Naive B cell (primary cell): ENCODE measurements at regions not wholly inside any gene's neighbourhood (a gene's known extent, or its start where the extent isn't known, plus 50 kb on each side); places are given as distances from the start of the nearest gene placed in this dataset.

Experiments used
- ATAC-seq, 2 donors: fragments of 150-1000 bp; cut with Tn5 transposase; 2 replicates each; pipeline ENCODE4 v1.10.0; 2021; ENCODE audit warnings: low read depth in 2 of 2, mild to moderate bottlenecking in 2 of 2, moderate library complexity in 2 of 2
- DNase-seq: peaks from one replicate; pipeline ENCODE4 v3.0.0; 2022
- H3K27ac Mint-ChIP-seq, 6 donors: one replicate each; pipeline ENCODE4 v1.8.0; 2020 to 2022; ENCODE audit warnings: mild to moderate bottlenecking in 6 of 6, mixed read lengths in 6 of 6, moderate library complexity in 5 of 6, inconsistent platforms in 2 of 6
- H3K27me3 Mint-ChIP-seq, 3 donors: one replicate each; pipeline ENCODE4 v1.8.0; 2021 to 2022; ENCODE audit warnings: mixed read lengths in 3 of 3, mild to moderate bottlenecking in 1 of 3
- H3K36me3 Mint-ChIP-seq, 2 donors: one replicate each; pipeline ENCODE4 v1.8.0; 2020 to 2022; ENCODE audit warnings: mixed read lengths in 2 of 2, inconsistent platforms in 1 of 2, mild to moderate bottlenecking in 1 of 2
- H3K4me1 Mint-ChIP-seq, 3 donors: one replicate each; pipeline ENCODE4 v1.8.0; 2020 to 2022; ENCODE audit warnings: mixed read lengths in 3 of 3, inconsistent platforms in 1 of 3, mild to moderate bottlenecking in 1 of 3, moderate library complexity in 1 of 3
- H3K4me3 Mint-ChIP-seq, 8 donors: one replicate each; pipeline ENCODE4 v1.8.0; 2020 to 2022; ENCODE audit warnings: mild to moderate bottlenecking in 8 of 8, mixed read lengths in 8 of 8, moderate library complexity in 8 of 8, inconsistent platforms in 2 of 8
- H3K9me3 Mint-ChIP-seq, 7 donors: one replicate each; pipeline ENCODE4 v1.8.0; 2020 to 2022; ENCODE audit warnings: mixed read lengths in 7 of 7, mild to moderate bottlenecking in 5 of 7, inconsistent platforms in 2 of 7, moderate library complexity in 1 of 7

- DNase-seq (no peak), ATAC-seq (no peak)
- H3K9me3 Mint-ChIP-seq, result peaks cover 0 to 4% (median 0%) of the 10 kb centered on the region in 7 donors
These were observed 225.0 kb upstream of the PRR16 start for GRCh38 chr5:120239086-120239485.

GRCh38 chr5:120240706-120241105, 223.4 kb upstream of the PRR16 start:
- Mint-ChIP-seq H3K36me3 (no peaks in the 10 kb centered on the region), H3K4me1 (peaks cover 0 to 26% (median 11%) of the 10 kb centered on the region in 3 donors), H3K27ac (no peak overlapping the region), H3K9me3 (peaks cover 0 to 4% (median 0%) of the 10 kb centered on the region in 7 donors), H3K4me3 (no peak overlapping the region), H3K27me3 (no peaks in the 10 kb centered on the region)
- DNase-seq, result no peak
- no peak for ATAC-seq

More at GRCh38 chr5:120239086-120239485, 225.0 kb upstream of the PRR16 start:
- Mint-ChIP-seq H3K27ac (no peak overlapping the region), H3K36me3 (no peaks in the 10 kb centered on the region), H3K4me1 (peaks cover 0 to 26% (median 11%) of the 10 kb centered on the region in 3 donors), H3K27me3 (no peaks in the 10 kb centered on the region), H3K4me3 (peak overlapping the region in 1 of 8 donors; percentile 30)

GRCh38 chr5:120241400-120241799, 222.7 kb upstream of the PRR16 start:
- Mint-ChIP-seq H3K36me3 (no peaks in the 10 kb centered on the region), H3K27ac (no peak overlapping the region), H3K4me1 (peaks cover 0 to 20% (median 11%) of the 10 kb centered on the region in 3 donors), H3K27me3 (no peaks in the 10 kb centered on the region), H3K4me3 (no peak overlapping the region), H3K9me3 (peaks cover 0 to 1% (median 0%) of the 10 kb centered on the region in 7 donors)
- ATAC-seq (no peak), DNase-seq (no peak)

- H3K4me1 Mint-ChIP-seq, result no peaks in the 10 kb centered on the region
- H3K4me3 Mint-ChIP-seq, result no peak overlapping the region
- no peaks in the 10 kb centered on the region for H3K27me3 Mint-ChIP-seq
- ATAC-seq (no peak), DNase-seq (no peak)
- no peak overlapping the region for H3K27ac Mint-ChIP-seq
- peaks cover 0 to 3% (median 0%) of the 10 kb centered on the region in 7 donors for H3K9me3 Mint-ChIP-seq
- H3K36me3 Mint-ChIP-seq, result no peaks in the 10 kb centered on the region
These were observed 212.2 kb upstream of the PRR16 start for GRCh38 chr5:120251898-120252297.

GRCh38 chr5:120252839-120253238, 211.3 kb upstream of the PRR16 start:
- DNase-seq, result no peak
- Mint-ChIP-seq H3K27me3 (no peaks in the 10 kb centered on the region), H3K9me3 (peaks cover 0 to 3% (median 0%) of the 10 kb centered on the region in 7 donors), H3K36me3 (no peaks in the 10 kb centered on the region), H3K4me1 (peaks cover 0 to under 1% (median 0%) of the 10 kb centered on the region in 3 donors), H3K27ac (no peak overlapping the region), H3K4me3 (no peak overlapping the region)
- ATAC-seq, result no peak

- Mint-ChIP-seq H3K9me3 (peaks cover 0 to 3% (median 0%) of the 10 kb centered on the region in 7 donors), H3K27ac (no peak overlapping the region)
- ATAC-seq, result no peak
These were observed 209.7 kb upstream of the PRR16 start for GRCh38 chr5:120254385-120254784.

GRCh38 chr5:120255214-120255613, 208.9 kb upstream of the PRR16 start:
- no peaks in the 10 kb centered on the region for H3K27me3 Mint-ChIP-seq
- peaks cover 0 to 5% (median 0%) of the 10 kb centered on the region in 3 donors for H3K4me1 Mint-ChIP-seq
- H3K4me3 Mint-ChIP-seq, result no peak overlapping the region
- peaks cover 0 to under 1% (median 0%) of the 10 kb centered on the region in 7 donors for H3K9me3 Mint-ChIP-seq
- no peak overlapping the region for H3K27ac Mint-ChIP-seq
- no peaks in the 10 kb centered on the region for H3K36me3 Mint-ChIP-seq
- no peak for ATAC-seq
- no peak for DNase-seq

More at GRCh38 chr5:120254385-120254784, 209.7 kb upstream of the PRR16 start:
- no peak for DNase-seq
- Mint-ChIP-seq H3K27me3 (no peaks in the 10 kb centered on the region), H3K4me3 (no peak overlapping the region), H3K36me3 (no peaks in the 10 kb centered on the region), H3K4me1 (peaks cover 0 to 5% (median 0%) of the 10 kb centered on the region in 3 donors)

GRCh38 chr5:120256376-120256775, 207.7 kb upstream of the PRR16 start:
- no peak overlapping the region for H3K4me3 Mint-ChIP-seq

GRCh38 chr5:120257358-120257971, 206.6 kb upstream of the PRR16 start:
- no peaks in the 10 kb centered on the region for H3K9me3 Mint-ChIP-seq
- ATAC-seq (no peak), DNase-seq (no peak)
- H3K27me3 Mint-ChIP-seq, result no peaks in the 10 kb centered on the region
- no peaks in the 10 kb centered on the region for H3K36me3 Mint-ChIP-seq
- no peak overlapping the region for H3K27ac Mint-ChIP-seq
- peaks cover 0 to 5% (median 0%) of the 10 kb centered on the region in 3 donors for H3K4me1 Mint-ChIP-seq
- H3K4me3 Mint-ChIP-seq, result no peak overlapping the region

More at GRCh38 chr5:120256376-120256775, 207.7 kb upstream of the PRR16 start:
- Mint-ChIP-seq H3K36me3 (no peaks in the 10 kb centered on the region), H3K27ac (no peak overlapping the region), H3K4me1 (peaks cover 0 to 5% (median 0%) of the 10 kb centered on the region in 3 donors), H3K27me3 (no peaks in the 10 kb centered on the region), H3K9me3 (no peaks in the 10 kb centered on the region)
- ATAC-seq (no peak), DNase-seq (no peak)

GRCh38 chr5:120258123-120258522, 206.0 kb upstream of the PRR16 start:
- Mint-ChIP-seq H3K4me3 (no peak overlapping the region), H3K9me3 (no peaks in the 10 kb centered on the region), H3K4me1 (peaks cover 0 to 5% (median 0%) of the 10 kb centered on the region in 3 donors), H3K27me3 (no peaks in the 10 kb centered on the region), H3K27ac (no peak overlapping the region), H3K36me3 (no peaks in the 10 kb centered on the region)
- DNase-seq, result no peak
- no peak for ATAC-seq

- Mint-ChIP-seq H3K4me1 (peaks cover 0 to 5% (median 0%) of the 10 kb centered on the region in 3 donors), H3K9me3 (no peaks in the 10 kb centered on the region), H3K4me3 (no peak overlapping the region), H3K36me3 (no peaks in the 10 kb centered on the region), H3K27me3 (no peaks in the 10 kb centered on the region), H3K27ac (no peak overlapping the region)
- no peak for DNase-seq
- ATAC-seq, result no peak
These were observed 203.4 kb upstream of the PRR16 start for GRCh38 chr5:120260651-120261050.

- Mint-ChIP-seq H3K36me3 (no peaks in the 10 kb centered on the region), H3K27me3 (no peaks in the 10 kb centered on the region), H3K4me1 (no peaks in the 10 kb centered on the region), H3K27ac (no peak overlapping the region), H3K9me3 (peaks cover 3 to 8% (median 4%) of the 10 kb centered on the region in 7 donors), H3K4me3 (no peak overlapping the region)
- no peak for ATAC-seq
- DNase-seq, result no peak
These were observed 193.6 kb upstream of the PRR16 start for GRCh38 chr5:120270498-120270897.

- Mint-ChIP-seq H3K4me1 (no peaks in the 10 kb centered on the region), H3K9me3 (peaks cover 0 to 2% (median 0%) of the 10 kb centered on the region in 7 donors), H3K27ac (no peak overlapping the region), H3K27me3 (no peaks in the 10 kb centered on the region), H3K4me3 (peak overlapping the region in 1 of 8 donors; percentile 42), H3K36me3 (no peaks in the 10 kb centered on the region)
- no peak for ATAC-seq
- DNase-seq, result no peak
These were observed 170.3 kb upstream of the PRR16 start for GRCh38 chr5:120293796-120294195.

GRCh38 chr5:120297616-120298015, 166.5 kb upstream of the PRR16 start:
- Mint-ChIP-seq H3K36me3 (no peaks in the 10 kb centered on the region), H3K9me3 (peaks cover 0 to 4% (median 0%) of the 10 kb centered on the region in 7 donors), H3K4me1 (no peaks in the 10 kb centered on the region), H3K27ac (no peak overlapping the region), H3K4me3 (no peak overlapping the region), H3K27me3 (no peaks in the 10 kb centered on the region)
- DNase-seq (no peak), ATAC-seq (no peak)
